SK-N-SH (cell line): ENCODE measurements at regions not wholly inside any gene's neighbourhood (a gene's known extent, or its start where the extent isn't known, plus 50 kb on each side); places are given as distances from the start of the nearest gene placed in this dataset.

Experiments used
- CTCF ChIA-PET: fragments of 300-600, 350-600 bp; formaldehyde crosslinking; extraction: SDS; loops from one replicate; lab custom pipeline; 2021; lab: Yijun Ruan, JAX
- POLR2A ChIA-PET: fragments of 350-600 bp; sonication (Branson Sonifier 250); formaldehyde crosslinking; extraction: SDS; loops from one replicate; lab custom pipeline; 2020; ENCODE audit warnings: antibody characterized with exemption, inconsistent platforms; lab: Yijun Ruan, JAX
- DNase-seq: peaks from one replicate; pipeline ENCODE4 v3.0.0; 2012
- H2AFZ ChIP-seq: fragments of 200-600 bp; sonication (generic); 2 replicates; pipeline ENCODE4 v1.8.1; 2016; ENCODE audit warnings: antibody characterized with exemption, mild to moderate bottlenecking, low read depth
- H3F3A ChIP-seq: fragments of 200-600 bp; sonication (generic); replicated peaks from 2 replicates; pipeline ENCODE3; 2016; ENCODE audit warnings: antibody characterized with exemption, mild to moderate bottlenecking; ENCODE audit not compliant: insufficient read depth
- H3K27ac ChIP-seq, 2 experiments: fragments of 200-500 bp in 1 of 2; fragments of 200-600 bp in 1 of 2; sonication (Bioruptor generic) in 1 of 2; sonication (generic), shearing (Covaris generic) in 1 of 2; 2 replicates each; pipeline versions ENCODE4 v1.5.1 to v1.6.1; 2014 to 2016; ENCODE audit warnings: low read depth in 2 of 2, inconsistent platforms in 1 of 2, low read length in 1 of 2, mild to moderate bottlenecking in 1 of 2, mixed read lengths in 1 of 2
- H3K27me3 ChIP-seq: fragments of 200-600 bp; sonication (generic), shearing (Covaris generic); 2 replicates; pipeline ENCODE4 v1.6.1; 2016; ENCODE audit warnings: mixed run types; ENCODE audit not compliant: insufficient read depth
- H3K36me3 ChIP-seq, 2 experiments: fragments of 200-500 bp in 1 of 2; fragments of 200-600 bp in 1 of 2; sonication (Bioruptor generic) in 1 of 2; sonication (generic) in 1 of 2; replicated peaks in 1 of 2; 2 replicates each; pipeline versions ENCODE3 to v1.5.1; 2014 to 2016; ENCODE audit warnings: low read length in 1 of 2, mild to moderate bottlenecking in 1 of 2; ENCODE audit not compliant: insufficient read depth in 2 of 2, control insufficient read depth in 1 of 2
- H3K4me1 ChIP-seq, 2 experiments: fragments of 200-500 bp in 1 of 2; fragments of 200-600 bp in 1 of 2; sonication (Bioruptor generic) in 1 of 2; sonication (generic), shearing (Covaris generic) in 1 of 2; 2 replicates each; pipeline versions ENCODE4 v1.5.1 to v1.6.1; 2014 to 2016; ENCODE audit warnings: low read depth in 1 of 2, low read length in 1 of 2, mixed run types in 1 of 2; ENCODE audit not compliant: insufficient read depth in 2 of 2, control insufficient read depth in 1 of 2
- H3K4me2 ChIP-seq: fragments of 200-600 bp; sonication (generic), shearing (Covaris generic); 2 replicates; pipeline ENCODE4 v1.6.1; 2017; ENCODE audit warnings: mixed run types
- H3K4me3 ChIP-seq, 2 experiments: fragments of 200-500 bp in 1 of 2; fragments of 200-600 bp in 1 of 2; sonication (Bioruptor generic) in 1 of 2; sonication (generic), shearing (Covaris generic) in 1 of 2; 2 replicates each; pipeline versions ENCODE4 v1.5.1 to v1.8.1; 2014 to 2016; ENCODE audit warnings: low read depth in 2 of 2, inconsistent platforms in 1 of 2, low read length in 1 of 2, mild to moderate bottlenecking in 1 of 2, mixed read lengths in 1 of 2, moderate library complexity in 1 of 2
- H3K79me2 ChIP-seq: fragments of 200-600 bp; sonication (generic); 2 replicates; pipeline ENCODE4 v1.8.1; 2017; ENCODE audit warnings: mild to moderate bottlenecking; ENCODE audit not compliant: insufficient read depth
- H3K9ac ChIP-seq: fragments of 200-600 bp; sonication (generic); 2 replicates; pipeline ENCODE4 v1.6.1; 2017; ENCODE audit warnings: mixed run types
- H3K9me2 ChIP-seq: fragments of 200-600 bp; sonication (generic); 2 replicates; pipeline ENCODE4 v1.6.1; 2017; ENCODE audit warnings: mixed run types
- H3K9me3 ChIP-seq: fragments of 200-600 bp; sonication (generic); 2 replicates; pipeline ENCODE4 v1.6.1; 2017; ENCODE audit warnings: mixed run types, mild to moderate bottlenecking, moderate library complexity
- H4K20me1 ChIP-seq: fragments of 200-600 bp; sonication (generic); 2 replicates; pipeline ENCODE4 v1.6.1; 2017; ENCODE audit warnings: mild to moderate bottlenecking, mixed run types; ENCODE audit not compliant: insufficient read depth
- CTCF ChIP-seq: fragments of 200-600 bp; sonication (generic); IDR thresholded peaks from 2 replicates; pipeline ENCODE4 v1.6.1; 2017; ENCODE audit warnings: antibody characterized with exemption, mild to moderate bottlenecking, moderate library complexity
- GATA2 ChIP-seq: sonication (generic); formaldehyde crosslinking; IDR thresholded peaks from 2 replicates; pipeline ENCODE4 v1.5.0; 2020; ENCODE audit warnings: mild to moderate bottlenecking, missing genetic modification reagents
- JUND ChIP-seq: IDR thresholded peaks from 2 replicates; pipeline ENCODE4 v1.4.0; 2012
- MXI1 ChIP-seq: IDR thresholded peaks from 2 replicates; pipeline ENCODE4 v1.6.1; 2012; ENCODE audit warnings: mild to moderate bottlenecking, low read depth, low read length, improper control_type of control experiment
- NRF1 ChIP-seq: IDR thresholded peaks from 2 replicates; pipeline ENCODE4 v1.6.1; 2012; ENCODE audit warnings: low read depth, mild to moderate bottlenecking, low read length
- PBX3 ChIP-seq: IDR thresholded peaks from 2 replicates; pipeline ENCODE4; 2012
- RXRA ChIP-seq: IDR thresholded peaks from 2 replicates; pipeline ENCODE4 v1.4.0; 2012; ENCODE audit warnings: low read depth, mild to moderate bottlenecking, borderline replicate concordance
- SIN3A ChIP-seq: IDR thresholded peaks from 2 replicates; pipeline ENCODE4 v1.6.1; 2012; ENCODE audit warnings: low read depth, mild to moderate bottlenecking, low read length, moderate library complexity, borderline replicate concordance
- TAF1 ChIP-seq: IDR thresholded peaks from 2 replicates; pipeline ENCODE4 v1.6.1; 2012; ENCODE audit warnings: low read depth, mild to moderate bottlenecking, low read length, moderate library complexity, borderline replicate concordance
- USF1 ChIP-seq: IDR thresholded peaks from 2 replicates; pipeline ENCODE4 v1.4.0; 2012; ENCODE audit warnings: low read depth, borderline replicate concordance
- YY1 ChIP-seq: IDR thresholded peaks from 2 replicates; pipeline ENCODE4 v1.4.0; 2012; ENCODE audit warnings: low read depth, mild to moderate bottlenecking
- WGBS: methylation state at CpG from one replicate; pipeline ENCODE4 v1.1.6; 2017; ENCODE audit warnings: low lambda C conversion rate; 5-methylcytosine and 5-hydroxymethylcytosine counted together

DNA sequence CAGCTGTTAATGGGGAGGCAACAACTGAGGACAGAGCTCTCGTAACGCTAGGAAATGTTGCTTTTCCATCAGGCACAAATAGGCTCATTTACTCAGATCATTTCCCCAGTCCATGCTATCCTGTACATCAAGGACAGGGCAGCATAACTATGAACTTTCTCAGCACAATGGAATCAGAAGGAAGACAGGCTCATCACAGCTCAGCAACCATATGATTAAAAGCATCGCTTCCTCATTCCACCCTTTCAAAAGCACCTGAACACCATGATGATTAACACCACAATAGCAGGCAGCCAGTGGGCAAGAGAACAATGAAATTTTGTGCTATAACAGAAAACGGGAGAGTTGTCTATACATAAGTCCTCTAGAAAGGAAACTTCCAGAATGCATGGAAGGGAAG, 297.8 kb downstream of the ZNF674 start:
- no peak for TF ChIP-seq PBX3
- TF ChIP-seq JUND = no peak
- no peak for TF ChIP-seq SIN3A
- TF ChIP-seq YY1 = no peak
- no peak for TF ChIP-seq CTCF
- no peak for TF ChIP-seq TAF1
- no peak for TF ChIP-seq USF1
- no peaks in the 10 kb centered on the region for H3F3A ChIP-seq
- POLR2A ChIA-PET = no interaction called here

GRCh38 chrX:46244451-46244850, 300.8 kb downstream of the ZNF674 start:
- ChIA-PET POLR2A (no interaction called here), CTCF (no interaction called here)
- Histone ChIP-seq H3K9me2 (no peaks in the 10 kb centered on the region), H3F3A (no peaks in the 10 kb centered on the region), H3K4me2 (no peak overlapping the region), H2AFZ (no peak overlapping the region), H3K9ac (no peak overlapping the region), H4K20me1 (no peaks in the 10 kb centered on the region), H3K4me3 (no peak overlapping the region), H3K27me3 (no peaks in the 10 kb centered on the region; the same call in 1 of the 2 replicates), H3K36me3 (no peaks in the 10 kb centered on the region), H3K27ac (no peak overlapping the region), H3K4me1 (no peaks in the 10 kb centered on the region), H3K9me3 (peaks cover 3% of the 10 kb centered on the region; the same call in 1 of the 2 replicates), H3K79me2 (no peaks in the 10 kb centered on the region)
- TF ChIP-seq RXRA = no peak
- TF ChIP-seq NRF1 = no peak
- no peak for TF ChIP-seq SIN3A
- no peak for TF ChIP-seq GATA2
- no peak for TF ChIP-seq MXI1
- no peak for DNase-seq
- WGBS = 20% methylated on average over 4 of the region's 4 CpGs

More for the DNA sequence above, 297.8 kb downstream of the ZNF674 start:
- Histone ChIP-seq H3K27ac (no peak overlapping the region), H3K9ac (no peak overlapping the region), H3K27me3 (no peaks in the 10 kb centered on the region), H3K4me2 (no peak overlapping the region), H3K4me3 (no peak overlapping the region), H2AFZ (no peak overlapping the region), H3K79me2 (no peaks in the 10 kb centered on the region), H3K4me1 (no peaks in the 10 kb centered on the region), H4K20me1 (no peaks in the 10 kb centered on the region), H3K36me3 (no peaks in the 10 kb centered on the region), H3K9me2 (no peaks in the 10 kb centered on the region), H3K9me3 (no peaks in the 10 kb centered on the region)
- 42% methylated on average over 4 of the region's 4 CpGs for WGBS
- CTCF ChIA-PET = interaction anchor here (1.1 kb wide), 1 partner anchor 13 kb away, joined by 4 read pairs; no protein-coding TSS in a partner anchor
- no peak for DNase-seq
